GM19099 (cell line): ENCODE measurements at regions not wholly inside any gene's neighbourhood (a gene's known extent, or its start where the extent isn't known, plus 50 kb on each side); places are given as distances from the start of the nearest gene placed in this dataset.

Source experiments
- POLR2A ChIP-seq: IDR thresholded peaks from 3 replicates; pipeline ENCODE4 v1.6.1; 2011; ENCODE audit warnings: low read depth; ENCODE audit not compliant: insufficient read length; ENCODE audit errors: extremely low read depth

GRCh38 chr22:48395201-48395600 lies 1432.5 kb downstream of the BRD1 start:
- TF ChIP-seq POLR2A: no peak

GRCh38 chr22:48394787-48395186 lies 1432.9 kb downstream of the BRD1 start:
- no peak for TF ChIP-seq POLR2A

- no peak for TF ChIP-seq POLR2A
Observed at GRCh38 chr22:48393885-48394284, 1433.8 kb downstream of the BRD1 start.

GRCh38 chr22:48393041-48393370 lies 1434.7 kb downstream of the BRD1 start:
- no peak for TF ChIP-seq POLR2A

DNA sequence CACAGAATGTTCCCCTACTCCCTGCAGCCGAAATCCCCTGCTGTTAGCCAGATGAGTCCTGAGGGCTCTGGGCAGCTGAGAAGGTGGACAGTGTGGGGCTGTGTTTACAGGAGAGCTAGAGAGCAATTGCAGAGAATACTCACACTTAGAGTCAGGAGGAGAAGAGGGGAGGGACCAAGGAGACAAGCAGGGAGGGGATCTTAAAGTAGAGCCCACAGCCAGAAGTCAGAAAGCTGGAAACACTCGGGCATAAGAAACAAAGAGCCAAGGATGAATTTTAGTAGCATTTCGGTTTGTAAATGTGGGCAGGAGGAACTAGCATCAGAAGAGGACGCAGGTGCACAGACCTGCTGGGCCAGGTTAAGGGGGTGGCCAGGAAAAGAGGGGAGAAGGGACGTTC lies 1435.9 kb downstream of the BRD1 start:
- TF ChIP-seq POLR2A: no peak

DNA sequence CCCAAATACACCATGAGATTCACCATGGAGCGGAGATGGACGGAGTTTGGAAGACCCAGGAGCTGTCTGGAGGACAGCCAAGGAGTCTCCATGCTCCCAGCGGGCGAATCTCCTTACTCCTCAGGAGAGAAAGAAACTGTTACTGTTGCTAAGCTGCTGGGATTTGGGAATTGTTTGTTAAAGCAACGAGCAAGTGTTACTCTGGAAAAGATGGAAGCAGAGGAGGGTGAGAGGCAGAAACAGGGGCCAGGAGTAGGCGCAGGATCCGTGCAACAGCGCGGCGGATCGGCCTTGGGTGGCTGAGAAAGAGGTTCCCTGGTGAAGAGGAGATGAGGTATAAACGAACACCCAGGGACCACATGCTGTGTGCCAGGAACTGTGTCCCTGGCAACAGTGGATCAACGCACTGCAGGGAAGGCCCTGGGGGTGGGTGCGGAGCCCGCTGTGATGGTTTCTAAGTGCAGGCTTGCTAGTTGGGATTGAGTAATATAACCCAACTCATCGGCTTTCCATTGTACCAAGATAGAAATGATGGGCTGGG lies 1436.4 kb downstream of the BRD1 start:
- TF ChIP-seq POLR2A: no peak

- TF ChIP-seq POLR2A: no peak
Observed at GRCh38 chr22:48389916-48390315, 1437.8 kb downstream of the BRD1 start.

- TF ChIP-seq POLR2A: no peak
Observed at GRCh38 chr22:48382197-48382596, 1445.5 kb downstream of the BRD1 start.

GRCh38 chr22:48380016-48380665 lies 1447.5 kb downstream of the BRD1 start:
- TF ChIP-seq POLR2A: no peak

GRCh38 chr22:48379371-48379770 lies 1448.3 kb downstream of the BRD1 start:
- TF ChIP-seq POLR2A: no peak

- no peak for TF ChIP-seq POLR2A
Observed at GRCh38 chr22:48378673-48379072, 1449.0 kb downstream of the BRD1 start.

DNA sequence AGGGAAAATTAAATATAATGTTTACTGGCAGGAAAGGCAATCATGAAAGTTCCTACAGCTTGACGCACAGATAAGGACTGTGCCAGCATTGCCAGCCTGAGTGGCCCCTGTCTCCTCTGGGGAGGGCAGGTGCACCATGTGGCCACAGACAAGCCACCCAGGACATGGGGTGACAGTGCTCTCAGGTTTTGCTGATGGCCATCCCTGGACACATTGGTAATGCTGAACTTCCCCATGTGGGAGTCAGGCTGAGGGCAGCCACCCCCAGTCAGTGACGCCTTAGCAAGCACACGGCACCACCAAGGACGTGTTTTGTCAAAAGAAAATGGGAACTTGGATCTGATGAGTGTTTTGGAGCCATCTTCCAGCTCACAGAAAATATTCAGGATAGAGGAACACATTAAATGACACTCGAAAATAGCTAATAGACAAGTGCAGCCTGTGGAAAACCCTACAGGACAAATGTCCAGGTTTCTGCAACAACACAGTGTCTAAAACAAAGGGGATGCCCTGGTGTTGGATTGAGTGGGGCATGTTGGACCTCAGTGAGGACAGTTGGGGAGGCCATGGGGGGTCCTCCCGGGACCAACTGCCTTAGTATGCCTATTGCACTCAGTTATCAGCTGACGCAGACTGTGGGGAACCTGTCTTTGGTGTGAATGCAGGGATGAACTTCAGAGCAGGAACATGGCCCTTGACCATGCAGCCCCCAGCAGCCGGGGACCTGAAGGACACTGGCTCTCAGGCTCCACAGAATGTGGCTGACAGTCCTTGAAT lies 1450.5 kb downstream of the BRD1 start:
- no peak for TF ChIP-seq POLR2A

DNA sequence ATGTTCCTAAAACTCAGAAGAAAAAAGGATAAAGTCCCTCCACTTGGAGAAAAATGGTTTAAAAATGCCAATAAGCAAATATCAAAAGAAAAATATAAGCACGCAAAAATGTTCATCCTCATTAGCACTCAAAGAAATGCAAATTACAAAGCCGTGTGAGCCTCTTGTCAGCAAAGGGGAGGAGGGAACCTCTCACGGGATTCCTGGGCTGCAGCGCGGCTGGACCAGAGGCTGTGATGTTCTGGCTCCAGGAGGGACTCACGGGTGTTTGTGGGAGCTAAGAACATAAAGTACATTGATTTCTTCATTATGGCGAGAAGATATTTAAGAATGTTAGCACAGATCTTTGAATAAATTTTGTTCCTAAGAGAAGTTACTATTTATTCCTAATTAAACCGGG lies 1451.2 kb downstream of the BRD1 start:
- TF ChIP-seq POLR2A: no peak

DNA sequence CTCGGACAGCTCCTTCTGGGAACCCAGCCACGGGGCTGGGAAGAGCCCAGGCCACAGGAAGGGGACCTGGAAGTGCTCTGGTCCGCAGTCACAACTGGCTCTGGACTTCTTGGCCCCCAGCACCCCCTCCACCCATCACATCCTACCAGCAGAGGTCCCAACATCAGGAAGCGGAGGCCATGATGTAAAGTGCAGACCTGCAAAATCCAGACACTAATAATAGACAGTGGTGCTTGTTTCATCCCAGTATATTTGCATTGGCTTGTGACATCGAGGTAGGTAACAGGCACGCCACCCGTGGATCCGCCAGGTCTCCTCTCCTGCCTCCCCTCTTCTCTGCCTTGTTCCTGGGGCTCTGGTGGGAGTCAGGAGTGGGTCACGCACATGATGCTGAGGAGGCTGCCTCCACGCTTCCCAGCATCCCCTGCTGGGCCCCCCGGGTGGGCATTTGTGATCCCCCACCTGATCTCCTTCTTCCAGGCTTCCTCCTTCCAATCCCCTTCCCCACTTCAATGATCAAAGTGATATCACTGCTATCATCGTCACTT lies 1454.0 kb downstream of the BRD1 start:
- TF ChIP-seq POLR2A: no peak

- no peak for TF ChIP-seq POLR2A
Observed at GRCh38 chr22:48372390-48372789, 1455.3 kb downstream of the BRD1 start.

GRCh38 chr22:48371391-48371790 lies 1456.3 kb downstream of the BRD1 start:
- TF ChIP-seq POLR2A: no peak
